Thoracic aorta (tissue), 2 donors: ENCODE measurements at regions not wholly inside any gene's neighbourhood (a gene's known extent, or its start where the extent isn't known, plus 50 kb on each side); places are given as distances from the start of the nearest gene placed in this dataset.

Experiments
- ATAC-seq: fragments of 150-250 bp; one replicate; pipeline ENCODE4 v1.8.0; 2017; ENCODE audit warnings: low read depth; ENCODE audit not compliant: insufficient number of reproducible peaks, low FRiP score
- DNase-seq: peaks from one replicate; pipeline ENCODE4 v3.0.0-alpha.2; 2020; ENCODE audit warnings: low spot score
- H3K27ac ChIP-seq, 2 donors: fragments of 200-600 bp; sonication (generic); 1 replicate in 1 of 2; 2 replicates in 1 of 2; pipeline ENCODE4 v1.5.1; 2016; ENCODE audit warnings: mild to moderate bottlenecking in 2 of 2, moderate library complexity in 2 of 2
- H3K27me3 ChIP-seq: fragments of 200-600 bp; sonication (generic); replicated peaks from 2 replicates; pipeline ENCODE4 v1.6.0; 2016; ENCODE audit warnings: mild to moderate bottlenecking; ENCODE audit not compliant: insufficient read depth
- H3K36me3 ChIP-seq: fragments of 200-600 bp; sonication (generic); one replicate; pipeline ENCODE4 v1.5.1; 2016
- H3K4me1 ChIP-seq, 2 donors: fragments of 200-600 bp; sonication (generic); 1 replicate in 1 of 2; 2 replicates in 1 of 2; pipeline versions ENCODE4 v1.5.1 to v1.6.0; 2016; ENCODE audit warnings: low read depth in 2 of 2, mild to moderate bottlenecking in 1 of 2; ENCODE audit not compliant: control insufficient read depth in 1 of 2
- H3K4me3 ChIP-seq: fragments of 200-600 bp; sonication (generic); 2 replicates; pipeline ENCODE4 v1.5.1; 2016; ENCODE audit warnings: mild to moderate bottlenecking
- H3K9me3 ChIP-seq: fragments of 200-600 bp; sonication (generic); 2 replicates; pipeline ENCODE4 v1.5.1; 2016
- CTCF ChIP-seq: fragments of 200-600 bp; sonication (generic); IDR thresholded peaks from one replicate; pipeline ENCODE4 v1.5.1; 2019; ENCODE audit warnings: antibody characterized with exemption

- Histone ChIP-seq H3K9me3 (no peaks in the 10 kb centered on the region), H3K4me1 (no peaks in the 10 kb centered on the region)
- ATAC-seq = no peak
Measured at GRCh38 chr5:86749841-86750240, 132.1 kb downstream of the COX7C start.

GRCh38 chr5:86756839-86757238, 139.1 kb downstream of the COX7C start:
- no peak for DNase-seq
- Histone ChIP-seq H3K4me3 (no peak overlapping the region), H3K36me3 (no peaks in the 10 kb centered on the region), H3K27ac (no peak overlapping the region), H3K27me3 (no peaks in the 10 kb centered on the region), H3K9me3 (no peaks in the 10 kb centered on the region), H3K4me1 (no peaks in the 10 kb centered on the region)
- no peak for ATAC-seq
- no peak for TF ChIP-seq CTCF

More at GRCh38 chr5:86749841-86750240, 132.1 kb downstream of the COX7C start:
- no peak overlapping the region for H3K27ac ChIP-seq
- H3K27me3 ChIP-seq = no peaks in the 10 kb centered on the region
- no peak overlapping the region for H3K4me3 ChIP-seq
- H3K36me3 ChIP-seq = no peaks in the 10 kb centered on the region
- no peak for DNase-seq
- TF ChIP-seq CTCF = no peak

- DNase-seq (no peak), ATAC-seq (no peak)
- TF ChIP-seq CTCF = no peak
- no peaks in the 10 kb centered on the region for H3K27me3 ChIP-seq
- no peaks in the 10 kb centered on the region for H3K36me3 ChIP-seq
- no peaks in the 10 kb centered on the region for H3K4me1 ChIP-seq
- H3K9me3 ChIP-seq = no peaks in the 10 kb centered on the region
- no peak overlapping the region for H3K4me3 ChIP-seq
- no peak overlapping the region for H3K27ac ChIP-seq
Measured at GRCh38 chr5:86757824-86758223, 140.1 kb downstream of the COX7C start.

GRCh38 chr5:86760661-86761060, 142.9 kb downstream of the COX7C start:
- no peaks in the 10 kb centered on the region for H3K4me1 ChIP-seq
- no peak overlapping the region for H3K27ac ChIP-seq
- ATAC-seq = no peak
- no peak overlapping the region for H3K4me3 ChIP-seq
- no peaks in the 10 kb centered on the region for H3K9me3 ChIP-seq
- H3K27me3 ChIP-seq = no peaks in the 10 kb centered on the region
- DNase-seq = no peak
- no peaks in the 10 kb centered on the region for H3K36me3 ChIP-seq
- TF ChIP-seq CTCF = no peak

- no peak overlapping the region for H3K27ac ChIP-seq
- H3K36me3 ChIP-seq = no peaks in the 10 kb centered on the region
- H3K4me1 ChIP-seq = no peaks in the 10 kb centered on the region
- TF ChIP-seq CTCF = no peak
- no peaks in the 10 kb centered on the region for H3K27me3 ChIP-seq
- H3K4me3 ChIP-seq = no peak overlapping the region
- no peak for DNase-seq
- H3K9me3 ChIP-seq = no peaks in the 10 kb centered on the region
- no peak for ATAC-seq
Measured at GRCh38 chr5:86763929-86764328, 146.2 kb downstream of the COX7C start.
